ENCODE measurements at regions not wholly inside any gene's neighbourhood (a gene's known extent, or its start where the extent isn't known, plus 50 kb on each side); places are given as distances from the start of the nearest gene placed in this dataset.

GRCh38 chr13:106233134-106233735 lies 302.2 kb downstream of the EFNB2 start:
- H3K4me1 ChIP-seq, result peaks cover 0 to 8% (median 0%) of the 10 kb centered on the region in 4 donors
- TF ChIP-seq, protein P1, sequence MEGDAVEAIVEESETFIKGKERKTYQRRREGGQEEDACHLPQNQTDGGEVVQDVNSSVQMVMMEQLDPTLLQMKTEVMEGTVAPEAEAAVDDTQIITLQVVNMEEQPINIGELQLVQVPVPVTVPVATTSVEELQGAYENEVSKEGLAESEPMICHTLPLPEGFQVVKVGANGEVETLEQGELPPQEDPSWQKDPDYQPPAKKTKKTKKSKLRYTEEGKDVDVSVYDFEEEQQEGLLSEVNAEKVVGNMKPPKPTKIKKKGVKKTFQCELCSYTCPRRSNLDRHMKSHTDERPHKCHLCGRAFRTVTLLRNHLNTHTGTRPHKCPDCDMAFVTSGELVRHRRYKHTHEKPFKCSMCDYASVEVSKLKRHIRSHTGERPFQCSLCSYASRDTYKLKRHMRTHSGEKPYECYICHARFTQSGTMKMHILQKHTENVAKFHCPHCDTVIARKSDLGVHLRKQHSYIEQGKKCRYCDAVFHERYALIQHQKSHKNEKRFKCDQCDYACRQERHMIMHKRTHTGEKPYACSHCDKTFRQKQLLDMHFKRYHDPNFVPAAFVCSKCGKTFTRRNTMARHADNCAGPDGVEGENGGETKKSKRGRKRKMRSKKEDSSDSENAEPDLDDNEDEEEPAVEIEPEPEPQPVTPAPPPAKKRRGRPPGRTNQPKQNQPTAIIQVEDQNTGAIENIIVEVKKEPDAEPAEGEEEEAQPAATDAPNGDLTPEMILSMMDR (IDR thresholded peaks at IDR 0.05), result no peak
- TF ChIP-seq POLR2AphosphoS5 (IDR thresholded peaks at IDR 0.05), result no peak
- no peak for TF ChIP-seq EP300 (IDR thresholded peaks at IDR 0.05)
- TF ChIP-seq POLR2A (IDR thresholded peaks at IDR 0.05; ENCODE audit: low read depth), result no peak
- no peaks in the 10 kb centered on the region for H3K27me3 ChIP-seq
- 97% methylated on average over 1 of the region's 1 CpG for WGBS
- H3K36me3 ChIP-seq, result no peaks in the 10 kb centered on the region
- no peak overlapping the region for H3K4me3 ChIP-seq
- H3K9me3 ChIP-seq, result no peaks in the 10 kb centered on the region
- no peak overlapping the region for H3K27ac ChIP-seq (replicated peaks in 1 of 4)
- intact Hi-C loops (cut with DNase I), result no loop called here
- DNase-seq (ENCODE audit: extremely low spot score), result no peak

DNA sequence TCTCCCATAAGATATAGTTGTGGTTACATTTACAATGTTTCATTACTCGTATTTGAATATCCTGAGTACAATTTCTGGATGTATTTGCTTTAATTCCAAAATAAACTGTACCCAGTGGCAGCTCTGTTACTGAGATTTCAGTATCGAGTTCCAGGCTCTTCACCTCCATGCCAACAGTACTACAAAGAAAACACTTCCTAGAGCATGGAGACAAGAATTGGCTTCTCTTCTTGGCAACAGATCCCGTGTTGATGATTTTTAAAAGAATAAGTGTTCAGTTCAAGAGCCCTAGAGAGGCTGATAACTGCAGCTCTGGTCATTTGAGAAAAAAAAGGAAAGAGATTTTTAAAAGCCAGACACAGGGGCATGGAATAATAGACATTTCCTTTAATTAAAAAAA lies 302.8 kb downstream of the EFNB2 start:
- Histone ChIP-seq H3K9me3 (no peaks in the 10 kb centered on the region), H3K36me3 (no peaks in the 10 kb centered on the region), H3K27me3 (no peaks in the 10 kb centered on the region), H3K27ac (replicated peaks in 1 of 4) (no peak overlapping the region), H3K4me3 (no peak overlapping the region), H3K4me1 (peaks cover 0 to 8% (median 0%) of the 10 kb centered on the region in 4 donors)
- no peak for TF ChIP-seq EP300 (IDR thresholded peaks at IDR 0.05)
- TF ChIP-seq POLR2A (IDR thresholded peaks at IDR 0.05; ENCODE audit: low read depth), result no peak
- no peak for TF ChIP-seq POLR2AphosphoS5 (IDR thresholded peaks at IDR 0.05)
- TF ChIP-seq, protein P1 (IDR thresholded peaks at IDR 0.05), result no peak
- 43% methylated on average over 3 of the region's 3 CpGs for WGBS
- intact Hi-C loops (cut with DNase I), result no loop called here
- no peak for DNase-seq (ENCODE audit: extremely low spot score)

- intact Hi-C loops (cut with DNase I), result no loop called here
- Histone ChIP-seq H3K27me3 (no peaks in the 10 kb centered on the region), H3K27ac (replicated peaks in 1 of 4) (no peak overlapping the region), H3K4me3 (no peak overlapping the region), H3K4me1 (peaks cover 0 to 8% (median 0%) of the 10 kb centered on the region in 4 donors), H3K9me3 (no peaks in the 10 kb centered on the region), H3K36me3 (no peaks in the 10 kb centered on the region)
- DNase-seq (ENCODE audit: extremely low spot score), result no peak
- WGBS, result 94% methylated on average over 1 of the region's 1 CpG
- TF ChIP-seq POLR2A (IDR thresholded peaks at IDR 0.05; ENCODE audit: low read depth), result no peak
- TF ChIP-seq POLR2AphosphoS5 (IDR thresholded peaks at IDR 0.05), result no peak
- TF ChIP-seq EP300 (IDR thresholded peaks at IDR 0.05), result no peak
- TF ChIP-seq, protein P1 (IDR thresholded peaks at IDR 0.05), result no peak
These were observed 305.0 kb downstream of the EFNB2 start for GRCh38 chr13:106230450-106230849.

GRCh38 chr13:106225126-106225525 lies 310.3 kb downstream of the EFNB2 start:
- Histone ChIP-seq H3K4me3 (no peak overlapping the region), H3K36me3 (no peaks in the 10 kb centered on the region), H3K9me3 (no peaks in the 10 kb centered on the region), H3K27ac (replicated peaks in 1 of 4) (no peak overlapping the region), H3K4me1 (no peaks in the 10 kb centered on the region), H3K27me3 (no peaks in the 10 kb centered on the region)
- no peak for DNase-seq (ENCODE audit: extremely low spot score)
- WGBS, result 68% methylated on average over 2 of the region's 2 CpGs
- TF ChIP-seq, protein P1 (IDR thresholded peaks at IDR 0.05), result no peak
- TF ChIP-seq EP300 (IDR thresholded peaks at IDR 0.05) (no peak), POLR2AphosphoS5 (IDR thresholded peaks at IDR 0.05) (no peak), POLR2A (IDR thresholded peaks at IDR 0.05; ENCODE audit: low read depth) (no peak)
- intact Hi-C loops (cut with DNase I), result no loop called here

- H3K27ac ChIP-seq (replicated peaks in 1 of 4), result no peak overlapping the region
- TF ChIP-seq POLR2A (IDR thresholded peaks at IDR 0.05; ENCODE audit: low read depth) (no peak), EP300 (IDR thresholded peaks at IDR 0.05) (no peak)
- TF ChIP-seq, protein P1 (IDR thresholded peaks at IDR 0.05), result no peak
- no peaks in the 10 kb centered on the region for H3K9me3 ChIP-seq
- no peak for DNase-seq (ENCODE audit: extremely low spot score)
- H3K36me3 ChIP-seq, result no peaks in the 10 kb centered on the region
- no peaks in the 10 kb centered on the region for H3K4me1 ChIP-seq
- H3K27me3 ChIP-seq, result no peaks in the 10 kb centered on the region
- WGBS, result 81% methylated on average over 3 of the region's 3 CpGs
- H3K4me3 ChIP-seq, result no peak overlapping the region
- intact Hi-C loops (cut with DNase I), result no loop called here
These were observed 315.3 kb downstream of the EFNB2 start for GRCh38 chr13:106220211-106220610.

Data from esophagus muscularis mucosa (tissue), 4 donors.